MM.1S (cell line): ENCODE measurements at regions not wholly inside any gene's neighbourhood (a gene's known extent, or its start where the extent isn't known, plus 50 kb on each side); places are given as distances from the start of the nearest gene placed in this dataset.

Experiments
- DNase-seq: peaks from one replicate; pipeline ENCODE4 v3.0.0-alpha.2; 2015
- H2AFZ ChIP-seq: fragments of 300-600 bp; sonication (generic); 2 replicates; pipeline ENCODE4 v1.6.0; 2016; ENCODE audit warnings: antibody characterized with exemption, low read length
- H3F3A ChIP-seq: fragments of 300-600 bp; sonication (generic); 2 replicates; pipeline ENCODE4 v1.6.1; 2016; ENCODE audit warnings: mild to moderate bottlenecking, antibody characterized with exemption, low read length, moderate library complexity, mixed read lengths; ENCODE audit not compliant: insufficient read depth
- H3K27ac ChIP-seq: fragments of 300-600 bp; sonication (generic); 2 replicates; pipeline ENCODE4 v1.5.1; 2016; ENCODE audit warnings: mild to moderate bottlenecking, low read length
- H3K27me3 ChIP-seq: fragments of 300-600 bp; sonication (generic); replicated peaks from 2 replicates; pipeline ENCODE4 v1.6.0; 2016; ENCODE audit warnings: low read length; ENCODE audit not compliant: insufficient read depth
- H3K36me3 ChIP-seq: fragments of 300-600 bp; sonication (generic); replicated peaks from 2 replicates; pipeline ENCODE4 v1.6.1; 2016; ENCODE audit warnings: mild to moderate bottlenecking, low read length, mixed read lengths; ENCODE audit not compliant: insufficient read depth
- H3K4me1 ChIP-seq: fragments of 300-600 bp; sonication (generic); 2 replicates; pipeline ENCODE4 v1.6.1; 2016; ENCODE audit warnings: low read length, mixed read lengths
- H3K4me2 ChIP-seq: fragments of 300-600 bp; sonication (generic); 2 replicates; pipeline ENCODE4 v1.6.0; 2016; ENCODE audit warnings: low read depth, low read length
- H3K4me3 ChIP-seq: fragments of 300-600 bp; sonication (generic); 2 replicates; pipeline ENCODE4 v1.5.1; 2016; ENCODE audit warnings: low read length, mixed read lengths
- H3K79me2 ChIP-seq: fragments of 300-600 bp; sonication (generic); 2 replicates; pipeline ENCODE4 v1.6.1; 2016; ENCODE audit warnings: mixed run types, low read length, mixed read lengths
- H3K9ac ChIP-seq: fragments of 300-600 bp; sonication (generic); 2 replicates; pipeline ENCODE4 v1.6.1; 2016; ENCODE audit warnings: low read length, mixed read lengths
- H3K9me2 ChIP-seq: fragments of 300-600 bp; sonication (generic); replicated peaks from 2 replicates; pipeline ENCODE4 v1.6.1; 2016; ENCODE audit warnings: mild to moderate bottlenecking, low read length, mixed read lengths; ENCODE audit not compliant: insufficient read depth
- H3K9me3 ChIP-seq: fragments of 300-600 bp; sonication (generic); replicated peaks from 2 replicates; pipeline ENCODE4 v1.6.1; 2016; ENCODE audit warnings: mild to moderate bottlenecking, low read length, mixed read lengths; ENCODE audit not compliant: insufficient read depth
- H4K20me1 ChIP-seq: fragments of 300-600 bp; sonication (generic); 2 replicates; pipeline ENCODE4 v1.6.1; 2016; ENCODE audit warnings: mild to moderate bottlenecking, low read length, moderate library complexity, mixed read lengths; ENCODE audit not compliant: insufficient read depth
- EZH2 ChIP-seq: fragments of 300-600 bp; sonication (generic); optimal IDR thresholded peaks from 2 replicates; pipeline ENCODE3; 2017; ENCODE audit warnings: low read depth, mild to moderate bottlenecking, antibody characterized with exemption, low read length, mixed read lengths
- EZH2phosphoT487 ChIP-seq: fragments of 300-600 bp; sonication (generic); IDR thresholded peaks from 2 replicates; pipeline ENCODE4 v1.6.1; 2018; ENCODE audit warnings: antibody characterized with exemption, low read length
- TF ChIP-seq, protein P1 (sequence below): fragments of 300-600 bp; sonication (generic); IDR thresholded peaks from 2 replicates; pipeline ENCODE4 v1.5.1; 2016; ENCODE audit warnings: antibody characterized with exemption, low read length, mixed read lengths

DNA sequence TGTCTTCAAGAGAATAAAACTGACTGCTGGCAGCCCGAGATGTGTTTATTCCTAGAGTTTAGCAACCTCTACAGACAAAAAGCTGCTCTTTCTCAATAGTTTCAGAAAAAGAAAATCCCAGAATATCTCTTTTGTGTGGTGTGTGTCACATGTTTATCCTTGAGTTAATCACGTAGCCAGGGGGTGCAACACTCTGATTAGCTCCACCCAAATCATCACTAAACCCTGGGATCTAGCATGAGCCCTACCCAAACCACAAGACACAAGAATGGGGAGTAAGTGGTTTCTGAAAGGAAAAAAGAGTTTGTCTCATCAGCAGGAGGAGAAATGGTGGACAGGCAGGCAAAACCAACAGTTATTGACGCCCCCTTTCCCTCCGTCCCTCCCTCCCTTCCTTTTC is 78.5 kb upstream of the AGBL1 start:
- H2AFZ ChIP-seq: no peak overlapping the region
- H3K4me2 ChIP-seq: 0 out of 2 replicates have a peak overlapping the region, but pooled peaks have one; percentile 3
- H3K27ac ChIP-seq: no peak overlapping the region

DNA sequence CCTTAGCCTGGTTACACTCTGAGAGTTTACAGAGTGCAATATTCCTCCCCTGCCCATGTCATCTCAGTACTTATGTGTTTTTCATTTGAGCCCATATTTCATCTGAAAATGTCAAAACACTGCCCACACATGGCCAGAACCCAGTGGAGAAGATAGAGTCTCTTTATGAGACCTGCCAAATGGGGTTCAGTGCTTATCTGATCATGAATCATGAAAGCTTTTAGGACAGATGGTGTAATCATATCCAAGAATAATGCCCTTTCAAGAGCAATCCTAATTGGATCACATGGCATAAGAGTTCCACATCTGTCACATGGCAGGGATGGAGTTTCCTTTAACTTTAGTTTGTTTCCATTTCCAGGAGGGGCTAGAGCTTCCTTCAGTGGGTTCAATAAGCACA is 77.2 kb upstream of the AGBL1 start:
- Histone ChIP-seq H3K9me3 (no peaks in the 10 kb centered on the region), H3F3A (no peaks in the 10 kb centered on the region), H3K4me2 (no peak overlapping the region), H2AFZ (no peak overlapping the region), H3K27ac (no peak overlapping the region), H3K4me3 (no peak overlapping the region), H3K36me3 (no peaks in the 10 kb centered on the region), H3K79me2 (no peaks in the 10 kb centered on the region), H3K9me2 (no peaks in the 10 kb centered on the region), H4K20me1 (no peaks in the 10 kb centered on the region), H3K4me1 (no peaks in the 10 kb centered on the region), H3K9ac (no peak overlapping the region), H3K27me3 (no peaks in the 10 kb centered on the region)
- DNase-seq: no peak
- TF ChIP-seq EZH2phosphoT487: no peak
- TF ChIP-seq, protein P1, sequence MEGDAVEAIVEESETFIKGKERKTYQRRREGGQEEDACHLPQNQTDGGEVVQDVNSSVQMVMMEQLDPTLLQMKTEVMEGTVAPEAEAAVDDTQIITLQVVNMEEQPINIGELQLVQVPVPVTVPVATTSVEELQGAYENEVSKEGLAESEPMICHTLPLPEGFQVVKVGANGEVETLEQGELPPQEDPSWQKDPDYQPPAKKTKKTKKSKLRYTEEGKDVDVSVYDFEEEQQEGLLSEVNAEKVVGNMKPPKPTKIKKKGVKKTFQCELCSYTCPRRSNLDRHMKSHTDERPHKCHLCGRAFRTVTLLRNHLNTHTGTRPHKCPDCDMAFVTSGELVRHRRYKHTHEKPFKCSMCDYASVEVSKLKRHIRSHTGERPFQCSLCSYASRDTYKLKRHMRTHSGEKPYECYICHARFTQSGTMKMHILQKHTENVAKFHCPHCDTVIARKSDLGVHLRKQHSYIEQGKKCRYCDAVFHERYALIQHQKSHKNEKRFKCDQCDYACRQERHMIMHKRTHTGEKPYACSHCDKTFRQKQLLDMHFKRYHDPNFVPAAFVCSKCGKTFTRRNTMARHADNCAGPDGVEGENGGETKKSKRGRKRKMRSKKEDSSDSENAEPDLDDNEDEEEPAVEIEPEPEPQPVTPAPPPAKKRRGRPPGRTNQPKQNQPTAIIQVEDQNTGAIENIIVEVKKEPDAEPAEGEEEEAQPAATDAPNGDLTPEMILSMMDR: no peak
- no peak for TF ChIP-seq EZH2

More for the DNA sequence above, 78.5 kb upstream of the AGBL1 start:
- no peaks in the 10 kb centered on the region for H3K9me2 ChIP-seq
- no peaks in the 10 kb centered on the region for H4K20me1 ChIP-seq
- no peaks in the 10 kb centered on the region for H3K9me3 ChIP-seq
- no peaks in the 10 kb centered on the region for H3K36me3 ChIP-seq
- no peaks in the 10 kb centered on the region for H3K27me3 ChIP-seq
- H3K79me2 ChIP-seq: no peaks in the 10 kb centered on the region
- H3K4me1 ChIP-seq: no peaks in the 10 kb centered on the region
- H3K4me3 ChIP-seq: no peak overlapping the region
- TF ChIP-seq EZH2phosphoT487 (no peak), EZH2 (no peak)
- TF ChIP-seq, protein P1: no peak
- H3F3A ChIP-seq: no peaks in the 10 kb centered on the region
- no peak for DNase-seq
- H3K9ac ChIP-seq: no peak overlapping the region

DNA sequence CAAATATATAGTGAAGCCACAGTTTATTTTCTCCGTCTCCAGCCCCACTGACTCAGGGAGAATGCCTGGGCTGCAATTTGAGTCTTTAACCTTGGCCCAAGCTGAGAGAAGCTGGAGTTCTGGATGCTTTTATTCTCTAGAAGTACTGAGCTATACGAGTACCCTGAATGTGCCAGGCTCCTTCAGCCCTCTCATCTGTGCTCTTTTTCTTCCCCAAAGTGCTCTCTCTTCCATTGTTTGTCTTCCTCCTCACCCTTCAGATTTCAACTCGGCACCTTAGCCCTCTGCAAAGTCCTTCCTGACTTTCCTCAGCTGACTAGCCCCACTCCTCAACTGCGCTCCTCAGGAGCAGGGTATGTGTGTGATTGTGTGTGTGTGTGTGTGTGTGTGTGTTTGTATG is 75.6 kb upstream of the AGBL1 start:
- Histone ChIP-seq H3K36me3 (no peaks in the 10 kb centered on the region), H3K27ac (no peak overlapping the region), H3K4me3 (no peak overlapping the region), H2AFZ (no peak overlapping the region), H3F3A (no peaks in the 10 kb centered on the region), H4K20me1 (no peaks in the 10 kb centered on the region), H3K79me2 (no peaks in the 10 kb centered on the region), H3K4me2 (no peak overlapping the region), H3K27me3 (no peaks in the 10 kb centered on the region), H3K9me3 (no peaks in the 10 kb centered on the region), H3K4me1 (no peaks in the 10 kb centered on the region), H3K9ac (no peak overlapping the region), H3K9me2 (no peaks in the 10 kb centered on the region)
- no peak for DNase-seq
- TF ChIP-seq, protein P1: no peak

DNA sequence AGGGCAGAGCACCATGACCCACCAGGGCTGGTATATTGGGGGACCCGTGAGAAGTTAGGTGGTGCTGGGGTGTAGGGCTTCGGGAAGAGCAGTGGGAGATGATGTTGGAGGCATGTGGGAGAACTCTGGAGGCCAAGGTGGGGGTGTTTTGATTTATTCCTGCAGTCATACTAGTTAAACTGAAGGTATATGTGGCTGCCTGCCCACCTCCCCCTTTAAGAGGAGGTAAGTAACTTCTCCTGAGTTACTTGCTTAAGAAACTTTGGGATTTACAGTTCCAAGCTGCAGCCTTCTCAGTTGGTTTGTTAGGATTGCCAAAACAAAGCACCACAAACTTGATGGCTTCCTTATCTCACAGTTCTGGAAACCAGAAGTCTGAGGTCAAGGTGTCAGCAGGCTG is 73.1 kb upstream of the AGBL1 start:
- Histone ChIP-seq H3K36me3 (no peaks in the 10 kb centered on the region), H3K4me1 (no peaks in the 10 kb centered on the region), H3F3A (no peaks in the 10 kb centered on the region), H3K4me3 (no peak overlapping the region), H4K20me1 (no peaks in the 10 kb centered on the region), H3K4me2 (no peak overlapping the region), H3K9me3 (no peaks in the 10 kb centered on the region), H3K27ac (no peak overlapping the region), H3K9ac (no peak overlapping the region), H3K79me2 (no peaks in the 10 kb centered on the region), H2AFZ (no peak overlapping the region), H3K9me2 (no peaks in the 10 kb centered on the region), H3K27me3 (no peaks in the 10 kb centered on the region)
- no peak for DNase-seq
- TF ChIP-seq, protein P1: no peak
- TF ChIP-seq EZH2: no peak
- TF ChIP-seq EZH2phosphoT487: no peak
